GM23338 (cell line): ENCODE measurements at regions not wholly inside any gene's neighbourhood (a gene's known extent, or its start where the extent isn't known, plus 50 kb on each side); places are given as distances from the start of the nearest gene placed in this dataset.
A peak's percentile ranks its signal among the peaks of the same experiment; 100 is the strongest.

Experiments used
- ATAC-seq: fragments of 200-7000 bp; cut with Tn5 transposase; 3 replicates; pipeline ENCODE4 v1.9.1; 2020
- DNase-seq: peaks from one replicate; pipeline ENCODE4 v3.0.0-alpha.2; 2015; ENCODE audit warnings: low spot score
- H2AFZ ChIP-seq: fragments of 200-600 bp; sonication (generic); 2 replicates; pipeline ENCODE4 v1.8.0; 2016; ENCODE audit warnings: antibody characterized with exemption, mild to moderate bottlenecking, moderate library complexity
- H3F3A ChIP-seq: fragments of 200-600 bp; sonication (generic); replicated peaks from 2 replicates; pipeline ENCODE4 v1.8.0; 2017; ENCODE audit warnings: antibody characterized with exemption, mixed run types, low read depth
- H3K27ac ChIP-seq: fragments of 200-600 bp; sonication (generic); 2 replicates; pipeline ENCODE4 v1.6.1; 2016; ENCODE audit warnings: low read depth
- H3K27me3 ChIP-seq: fragments of 200-600 bp; sonication (generic); 2 replicates; pipeline ENCODE4 v1.8.0; 2016; ENCODE audit warnings: mild to moderate bottlenecking, mixed run types, moderate library complexity; ENCODE audit not compliant: insufficient read depth
- H3K36me3 ChIP-seq: fragments of 200-600 bp; sonication (generic); 2 replicates; pipeline ENCODE4 v1.8.0; 2016; ENCODE audit warnings: mild to moderate bottlenecking; ENCODE audit not compliant: insufficient read depth
- H3K4me1 ChIP-seq: fragments of 200-600 bp; sonication (generic); 2 replicates; pipeline ENCODE4 v1.8.0; 2016; ENCODE audit warnings: mild to moderate bottlenecking, moderate library complexity; ENCODE audit not compliant: insufficient read depth
- H3K4me2 ChIP-seq: fragments of 200-600 bp; sonication (generic); 2 replicates; pipeline ENCODE4 v1.7.1; 2017; ENCODE audit warnings: mixed run types
- H3K4me3 ChIP-seq: fragments of 200-600 bp; sonication (generic); 2 replicates; pipeline ENCODE4 v1.6.1; 2016; ENCODE audit warnings: mixed run types
- H3K79me2 ChIP-seq: fragments of 200-600 bp; sonication (generic); replicated peaks from 2 replicates; pipeline ENCODE4 v1.8.0; 2017; ENCODE audit warnings: mild to moderate bottlenecking; ENCODE audit not compliant: insufficient read depth
- H3K9me2 ChIP-seq: fragments of 200-600 bp; sonication (generic); 2 replicates; pipeline ENCODE4 v1.8.0; 2017; ENCODE audit not compliant: insufficient read depth
- H4K20me1 ChIP-seq: fragments of 200-600 bp; sonication (generic); replicated peaks from 2 replicates; pipeline ENCODE4 v1.8.0; 2017; ENCODE audit warnings: mild to moderate bottlenecking; ENCODE audit not compliant: insufficient read depth
- H3K27ac Mint-ChIP-seq: 2 replicates; pipeline ENCODE4 v1.8.0; 2020; ENCODE audit warnings: inconsistent platforms, mild to moderate bottlenecking, moderate library complexity, mixed read lengths
- H3K27me3 Mint-ChIP-seq: 3 replicates; pipeline ENCODE4 v1.8.0; 2022; ENCODE audit warnings: low read depth, mild to moderate bottlenecking, moderate library complexity, mixed read lengths, inconsistent platforms; ENCODE audit not compliant: insufficient read depth, poor library complexity
- H3K36me3 Mint-ChIP-seq: 3 replicates; pipeline ENCODE4 v1.8.0; 2021; ENCODE audit warnings: low read depth, mild to moderate bottlenecking, inconsistent platforms, moderate library complexity, mixed read lengths
- H3K4me1 Mint-ChIP-seq: 3 replicates; pipeline ENCODE4 v1.8.0; 2020; ENCODE audit warnings: mild to moderate bottlenecking, inconsistent platforms, mixed read lengths
- H3K4me3 Mint-ChIP-seq: 3 replicates; pipeline ENCODE4 v1.8.0; 2021; ENCODE audit warnings: moderate library complexity, mild to moderate bottlenecking, inconsistent platforms, mixed read lengths
- H3K9me3 Mint-ChIP-seq: 3 replicates; pipeline ENCODE4 v1.8.0; 2020; ENCODE audit warnings: moderate library complexity, mild to moderate bottlenecking, inconsistent platforms, mixed read lengths
- CREB1 ChIP-seq: fragments of 250-450 bp; sonication (Bioruptor Pico); IDR thresholded peaks from 2 replicates; pipeline ENCODE4 v1.5.0; 2020; ENCODE audit warnings: low read depth, mild to moderate bottlenecking, moderate library complexity
- ETS1 ChIP-seq: IDR thresholded peaks from 2 replicates; pipeline ENCODE4 v1.6.1; 2016; ENCODE audit warnings: antibody characterized with exemption
- EZH2 ChIP-seq: fragments of 200-600 bp; sonication (generic); IDR thresholded peaks from one replicate; pipeline ENCODE4 v1.8.0; 2017; ENCODE audit warnings: antibody characterized with exemption, mild to moderate bottlenecking, low read depth; ENCODE audit not compliant: unreplicated experiment
- EZH2phosphoT487 ChIP-seq: fragments of 200-600 bp; sonication (generic); IDR thresholded peaks from one replicate; pipeline ENCODE4 v1.8.1; 2018; ENCODE audit warnings: antibody characterized with exemption; ENCODE audit not compliant: unreplicated experiment
- JUNB ChIP-seq: IDR thresholded peaks from one replicate; pipeline ENCODE4 v1.6.1; 2016; ENCODE audit warnings: antibody characterized with exemption; ENCODE audit not compliant: unreplicated experiment
- NANOG ChIP-seq: IDR thresholded peaks from 2 replicates; pipeline ENCODE4 v1.6.1; 2016; ENCODE audit warnings: antibody characterized with exemption, borderline replicate concordance
- POLR2AphosphoS5 ChIP-seq: IDR thresholded peaks from 2 replicates; pipeline ENCODE4 v1.6.1; 2016; ENCODE audit warnings: antibody characterized with exemption, low read depth
- STAT1 ChIP-seq: IDR thresholded peaks from one replicate; pipeline ENCODE4 v1.6.1; 2016; ENCODE audit warnings: antibody characterized with exemption; ENCODE audit not compliant: unreplicated experiment
- ZNF331 ChIP-seq: fragments of 250-450 bp; sonication (Bioruptor Pico); IDR thresholded peaks from 2 replicates; pipeline ENCODE4 v1.5.0; 2020; ENCODE audit warnings: low read depth, mild to moderate bottlenecking, moderate library complexity

- no peak for TF ChIP-seq EZH2
These were observed 529.1 kb upstream of the BRINP1 start (continued) for GRCh38 chr9:119898316-119898715.

GRCh38 chr9:119884438-119884837, 515.2 kb upstream of the BRINP1 start:
- peaks cover 15% of the 10 kb centered on the region for H3K4me1 ChIP-seq
- H2AFZ ChIP-seq: no peak overlapping the region
- H3K27me3 ChIP-seq: no peaks in the 10 kb centered on the region
- H3K4me2 ChIP-seq: peak overlapping the region; percentile 35
- ATAC-seq (peak; percentile 58), DNase-seq (peak; percentile 76)
- H4K20me1 ChIP-seq: no peaks in the 10 kb centered on the region
- H3K36me3 ChIP-seq: no peaks in the 10 kb centered on the region
- 0 out of 2 replicates have a peak overlapping the region, but pooled peaks have one; percentile 11 for H3K27ac Mint-ChIP-seq
- peaks cover 3% of the 10 kb centered on the region; the same call in 1 of the 2 replicates for H3K9me2 ChIP-seq
- H3K9me3 Mint-ChIP-seq: no peaks in the 10 kb centered on the region
- no peak overlapping the region for H3K27ac ChIP-seq
- no peak for TF ChIP-seq STAT1
- TF ChIP-seq ZNF331 (CRISPR knock-in tag): no peak
- H3K4me1 Mint-ChIP-seq: peaks cover 28% of the 10 kb centered on the region
- no peak overlapping the region for H3K4me3 ChIP-seq
- no peaks in the 10 kb centered on the region for H3K36me3 Mint-ChIP-seq
- H3K4me3 Mint-ChIP-seq: no peak overlapping the region
- no peaks in the 10 kb centered on the region for H3F3A ChIP-seq
- no peaks in the 10 kb centered on the region for H3K79me2 ChIP-seq
- H3K27me3 Mint-ChIP-seq: peaks cover 6% of the 10 kb centered on the region

GRCh38 chr9:119881898-119882297, 512.7 kb upstream of the BRINP1 start:
- H3K27me3 Mint-ChIP-seq: peaks cover 6% of the 10 kb centered on the region
- Histone ChIP-seq H3K27ac (no peak overlapping the region), H3K9me2 (no peaks in the 10 kb centered on the region; the same call in 1 of the 2 replicates), H3K27me3 (no peaks in the 10 kb centered on the region), H4K20me1 (no peaks in the 10 kb centered on the region), H3F3A (no peaks in the 10 kb centered on the region), H3K4me1 (peaks cover 15% of the 10 kb centered on the region), H3K79me2 (no peaks in the 10 kb centered on the region), H2AFZ (no peak overlapping the region), H3K36me3 (no peaks in the 10 kb centered on the region), H3K4me2 (no peak overlapping the region), H3K4me3 (no peak overlapping the region)
- no peaks in the 10 kb centered on the region for H3K36me3 Mint-ChIP-seq
- ATAC-seq (no peak), DNase-seq (no peak)
- H3K27ac Mint-ChIP-seq: no peak overlapping the region
- TF ChIP-seq STAT1 (no peak), JUNB (no peak), EZH2phosphoT487 (no peak), EZH2 (no peak)
- H3K9me3 Mint-ChIP-seq: no peaks in the 10 kb centered on the region
- H3K4me1 Mint-ChIP-seq: peaks cover 28% of the 10 kb centered on the region
- no peak overlapping the region for H3K4me3 Mint-ChIP-seq

GRCh38 chr9:119880361-119880760, 511.1 kb upstream of the BRINP1 start:
- DNase-seq (no peak), ATAC-seq (no peak)
- Histone ChIP-seq H3K4me3 (no peak overlapping the region), H3K4me1 (peaks cover 8% of the 10 kb centered on the region), H3K27me3 (no peaks in the 10 kb centered on the region), H3K79me2 (no peaks in the 10 kb centered on the region), H2AFZ (no peak overlapping the region), H4K20me1 (no peaks in the 10 kb centered on the region), H3K27ac (no peak overlapping the region), H3K9me2 (no peaks in the 10 kb centered on the region; the same call in 1 of the 2 replicates), H3K36me3 (no peaks in the 10 kb centered on the region), H3K4me2 (no peak overlapping the region), H3F3A (no peaks in the 10 kb centered on the region)
- H3K9me3 Mint-ChIP-seq: no peaks in the 10 kb centered on the region
- H3K27me3 Mint-ChIP-seq: peaks cover 6% of the 10 kb centered on the region
- H3K27ac Mint-ChIP-seq: no peak overlapping the region
- H3K4me1 Mint-ChIP-seq: peaks cover 19% of the 10 kb centered on the region
- TF ChIP-seq NANOG (no peak), ETS1 (no peak), JUNB (no peak), EZH2phosphoT487 (no peak), CREB1 (CRISPR knock-in tag) (no peak), ZNF331 (CRISPR knock-in tag) (no peak), STAT1 (no peak), POLR2AphosphoS5 (no peak)
- no peaks in the 10 kb centered on the region for H3K36me3 Mint-ChIP-seq
- no peak overlapping the region for H3K4me3 Mint-ChIP-seq
